ENCODE measurements at regions not wholly inside any gene's neighbourhood (a gene's known extent, or its start where the extent isn't known, plus 50 kb on each side); places are given as distances from the start of the nearest gene placed in this dataset.

DNA sequence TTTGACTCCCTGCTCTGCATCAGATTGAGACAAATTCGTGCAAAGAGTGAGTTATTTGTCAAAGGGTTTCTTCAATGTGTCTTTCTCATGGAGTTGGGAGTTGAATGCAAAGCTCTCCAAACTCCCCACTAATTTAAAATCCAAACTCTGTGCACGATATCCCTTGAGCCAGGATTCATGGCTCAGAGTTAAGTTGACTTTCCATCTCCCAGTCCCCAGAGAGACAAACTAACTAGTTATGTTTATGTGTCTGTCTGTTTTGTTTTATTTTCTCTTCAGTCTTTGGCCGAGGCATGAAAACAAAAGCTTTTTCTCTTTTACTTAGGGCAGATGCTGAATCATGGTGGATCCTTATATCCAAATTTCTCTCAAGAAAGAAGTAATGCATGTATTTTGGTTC, 570.0 kb upstream of the CDH5 start:
- TF ChIP-seq, protein P1, sequence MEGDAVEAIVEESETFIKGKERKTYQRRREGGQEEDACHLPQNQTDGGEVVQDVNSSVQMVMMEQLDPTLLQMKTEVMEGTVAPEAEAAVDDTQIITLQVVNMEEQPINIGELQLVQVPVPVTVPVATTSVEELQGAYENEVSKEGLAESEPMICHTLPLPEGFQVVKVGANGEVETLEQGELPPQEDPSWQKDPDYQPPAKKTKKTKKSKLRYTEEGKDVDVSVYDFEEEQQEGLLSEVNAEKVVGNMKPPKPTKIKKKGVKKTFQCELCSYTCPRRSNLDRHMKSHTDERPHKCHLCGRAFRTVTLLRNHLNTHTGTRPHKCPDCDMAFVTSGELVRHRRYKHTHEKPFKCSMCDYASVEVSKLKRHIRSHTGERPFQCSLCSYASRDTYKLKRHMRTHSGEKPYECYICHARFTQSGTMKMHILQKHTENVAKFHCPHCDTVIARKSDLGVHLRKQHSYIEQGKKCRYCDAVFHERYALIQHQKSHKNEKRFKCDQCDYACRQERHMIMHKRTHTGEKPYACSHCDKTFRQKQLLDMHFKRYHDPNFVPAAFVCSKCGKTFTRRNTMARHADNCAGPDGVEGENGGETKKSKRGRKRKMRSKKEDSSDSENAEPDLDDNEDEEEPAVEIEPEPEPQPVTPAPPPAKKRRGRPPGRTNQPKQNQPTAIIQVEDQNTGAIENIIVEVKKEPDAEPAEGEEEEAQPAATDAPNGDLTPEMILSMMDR (IDR thresholded peaks at IDR 0.05; ENCODE audit: control insufficient read depth, insufficient read depth, low read depth, low read length, missing control alignments), result no peak
- H3K4me3 ChIP-seq (ENCODE audit: control insufficient read depth, low read depth, low read length), result no peak overlapping the region
- DNase-seq (ENCODE audit: low read depth), result no peak

DNA sequence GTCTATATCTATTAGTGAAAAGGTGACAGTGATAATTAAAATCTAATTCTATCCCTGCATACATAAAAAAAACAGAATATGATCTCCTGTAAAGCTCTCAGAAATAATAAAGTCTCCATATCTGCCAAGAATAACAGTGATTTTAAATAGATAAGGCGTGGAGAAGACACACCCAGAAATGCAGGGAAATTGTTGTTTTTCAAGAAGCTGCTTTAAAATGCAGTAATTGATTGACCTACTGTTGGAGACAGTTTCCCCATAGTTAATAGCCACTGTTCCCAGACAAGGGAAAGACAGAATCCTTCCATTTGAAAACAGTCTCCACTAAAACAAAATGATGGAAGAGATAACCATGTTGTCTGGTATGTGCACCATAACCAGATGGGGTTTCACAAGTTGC, 571.5 kb upstream of the CDH5 start:
- H3K4me3 ChIP-seq (ENCODE audit: control insufficient read depth, low read depth, low read length), result no peak overlapping the region
- DNase-seq (ENCODE audit: low read depth), result no peak
- TF ChIP-seq, protein P1 (IDR thresholded peaks at IDR 0.05; ENCODE audit: control insufficient read depth, insufficient read depth, low read depth, low read length, missing control alignments), result no peak

DNA sequence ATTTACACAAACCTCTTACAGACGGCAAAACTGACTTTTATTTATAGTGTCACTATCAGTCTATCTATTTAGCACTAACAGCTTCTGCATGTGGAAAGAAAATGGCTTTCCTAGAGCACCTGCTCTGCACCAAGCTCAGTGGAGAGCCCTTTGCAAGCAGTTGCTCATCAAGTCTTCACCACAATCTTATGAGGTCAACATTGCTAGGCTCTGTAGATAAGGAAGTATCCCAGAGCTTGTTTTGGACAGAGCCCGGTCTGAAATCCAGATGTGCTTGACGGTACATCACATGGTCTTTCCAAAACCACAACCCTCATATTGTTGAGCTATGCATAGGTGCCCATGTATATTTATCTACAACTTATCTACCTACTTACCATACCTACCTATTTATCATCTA, 572.7 kb upstream of the CDH5 start:
- H3K4me3 ChIP-seq (ENCODE audit: control insufficient read depth, low read depth, low read length), result no peak overlapping the region
- TF ChIP-seq, protein P1 (IDR thresholded peaks at IDR 0.05; ENCODE audit: control insufficient read depth, insufficient read depth, low read depth, low read length, missing control alignments), result no peak
- DNase-seq (ENCODE audit: low read depth), result no peak

DNA sequence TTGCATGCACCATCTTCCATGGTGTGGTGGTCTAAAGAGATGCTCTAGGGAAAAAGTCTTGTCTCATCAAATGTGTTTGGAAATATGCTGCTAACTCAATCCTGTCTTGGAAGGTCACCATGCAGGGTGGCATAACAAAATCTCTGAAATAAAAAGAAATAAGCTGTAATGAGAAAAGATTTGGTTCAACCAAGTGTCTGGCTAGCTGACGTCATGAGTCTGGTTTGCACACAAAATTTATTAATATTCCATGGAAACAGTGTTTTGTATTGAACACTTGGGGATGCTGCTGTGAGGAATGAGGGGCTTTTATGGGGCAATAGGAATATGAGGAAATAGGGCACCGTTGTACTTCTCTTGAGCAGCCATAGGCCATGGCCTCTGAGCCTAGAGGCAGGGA, 575.7 kb upstream of the CDH5 start:
- no peak overlapping the region for H3K4me3 ChIP-seq (ENCODE audit: control insufficient read depth, low read depth, low read length)
- no peak for DNase-seq (ENCODE audit: low read depth)
- TF ChIP-seq, protein P1 (IDR thresholded peaks at IDR 0.05; ENCODE audit: control insufficient read depth, insufficient read depth, low read depth, low read length, missing control alignments), result no peak

DNA sequence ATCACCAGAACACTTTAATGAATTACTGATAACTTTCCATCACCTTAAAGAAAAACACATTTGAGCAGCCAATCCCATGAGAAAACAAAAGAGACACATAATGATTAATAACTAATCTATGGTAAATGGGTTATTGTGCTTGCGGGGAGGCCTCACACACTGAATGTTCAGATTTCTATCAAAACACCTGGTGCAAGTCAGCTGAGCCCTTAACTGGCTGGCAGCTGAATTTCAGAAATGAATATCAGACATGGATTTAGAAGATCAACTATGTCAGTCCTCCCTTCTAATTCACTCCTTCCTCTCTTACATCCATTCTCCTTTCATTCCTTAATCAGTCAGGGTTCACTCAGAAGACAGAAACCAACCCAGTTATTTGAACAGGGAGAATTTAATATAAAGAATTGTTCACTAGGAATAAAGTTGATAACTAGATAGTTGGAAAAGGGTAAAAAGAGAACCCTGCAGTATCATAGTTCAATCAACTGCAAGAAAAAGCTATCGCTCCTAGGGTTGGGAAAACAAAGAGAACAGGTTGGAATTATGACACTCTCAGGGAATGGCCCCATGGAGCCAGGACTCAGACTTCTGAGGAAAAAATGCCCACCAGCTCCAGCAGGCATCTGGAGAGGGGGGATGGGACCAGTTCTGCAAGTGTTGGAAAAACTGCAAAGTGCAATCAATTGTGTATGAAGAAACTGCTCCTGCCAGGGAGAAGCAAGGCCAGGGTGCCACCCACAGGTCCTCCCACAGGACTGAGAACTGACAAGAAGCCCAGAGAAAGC, 577.1 kb upstream of the CDH5 start:
- no peak overlapping the region for H3K4me3 ChIP-seq (ENCODE audit: control insufficient read depth, low read depth, low read length)
- TF ChIP-seq, protein P1 (IDR thresholded peaks at IDR 0.05; ENCODE audit: control insufficient read depth, insufficient read depth, low read depth, low read length, missing control alignments), result no peak

DNA sequence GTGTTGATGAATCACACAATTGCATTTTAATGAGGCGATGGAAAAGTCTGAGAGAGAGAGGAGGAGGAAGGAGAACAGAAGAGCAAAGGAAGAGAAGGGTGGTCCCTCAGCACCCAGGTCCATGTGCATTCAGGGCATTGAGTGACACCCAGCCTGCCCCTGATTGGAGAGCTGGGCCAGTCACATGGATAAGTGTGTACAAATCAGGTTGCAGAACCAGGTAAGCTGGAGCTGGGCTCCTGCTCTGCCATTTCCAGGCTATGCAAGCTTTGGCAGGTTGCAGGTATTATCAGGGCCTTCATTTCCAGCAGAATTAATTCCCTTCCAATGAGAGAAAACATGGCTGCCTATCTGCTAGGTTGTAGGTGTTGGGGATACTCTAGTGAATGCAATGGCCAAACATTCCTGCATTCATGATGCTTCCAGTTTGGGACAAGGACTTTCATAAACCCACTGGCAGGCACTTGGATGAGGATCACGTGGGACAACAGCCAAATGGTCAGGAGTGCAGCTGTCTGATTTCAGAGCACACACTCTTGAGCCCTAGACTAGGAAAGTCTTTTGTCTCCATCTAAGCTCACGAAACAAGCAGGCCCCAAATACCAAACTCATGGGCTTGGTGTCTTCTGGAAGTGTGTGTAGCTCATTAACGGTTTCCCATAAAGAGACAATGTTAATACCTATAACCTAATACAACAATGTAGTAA, 577.9 kb upstream of the CDH5 start:
- no peak overlapping the region for H3K4me3 ChIP-seq (ENCODE audit: control insufficient read depth, low read depth, low read length)
- TF ChIP-seq, protein P1 (IDR thresholded peaks at IDR 0.05; ENCODE audit: control insufficient read depth, insufficient read depth, low read depth, low read length, missing control alignments), result no peak
- DNase-seq (ENCODE audit: low read depth), result no peak

More for the DNA sequence above, 577.1 kb upstream of the CDH5 start:
- no peak for DNase-seq (ENCODE audit: low read depth)

Data from AG09309 (cell line).